ENCODE measurements at regions not wholly inside any gene's neighbourhood (a gene's known extent, or its start where the extent isn't known, plus 50 kb on each side); places are given as distances from the start of the nearest gene placed in this dataset.

- DNase-seq (ENCODE audit: low spot score): peak; percentile 68
These were observed 52.3 kb upstream of the IFNGR1 start for GRCh38 chr6:137271245-137272183.

DNA sequence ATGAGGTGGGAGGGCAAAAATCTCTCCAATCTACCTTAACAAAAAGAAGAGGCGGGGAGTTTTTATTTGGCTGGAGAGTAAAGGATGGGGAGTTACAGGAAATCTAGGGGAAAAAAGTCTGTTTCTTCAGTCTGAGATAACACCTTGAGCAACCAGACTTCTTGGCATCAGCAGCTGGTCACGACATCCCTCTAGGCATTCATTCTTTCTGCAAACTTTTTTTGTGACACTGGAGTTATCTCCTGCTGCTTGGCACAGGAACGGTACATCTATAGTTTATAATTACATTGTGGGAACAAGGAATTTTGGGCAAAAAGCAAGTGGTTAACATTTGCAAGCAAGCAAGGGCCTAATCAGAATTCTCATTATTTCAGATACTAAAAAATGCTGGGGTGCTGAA lies 50.6 kb upstream of the IFNGR1 start:
- DNase-seq (ENCODE audit: low spot score): no peak

DNA sequence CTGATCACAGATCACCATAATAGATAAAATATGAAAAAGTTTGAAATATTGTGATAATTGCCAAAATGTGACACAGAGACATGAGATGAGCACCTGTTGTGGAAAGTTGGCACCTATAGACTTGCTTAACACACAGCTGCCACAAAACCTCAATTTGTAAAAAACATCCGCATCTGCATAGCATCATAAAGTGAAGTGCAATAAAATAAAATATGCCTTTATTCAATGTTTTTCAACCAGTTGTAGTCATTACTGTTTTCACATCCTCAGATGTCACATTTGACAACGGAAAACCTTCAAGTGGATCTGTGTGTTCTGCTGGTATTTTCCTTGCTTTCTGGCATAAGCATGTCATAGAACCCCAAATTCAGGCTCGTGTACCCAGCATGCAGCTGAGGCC lies 50.2 kb upstream of the IFNGR1 start:
- DNase-seq (ENCODE audit: low spot score): no peak
